Activated T-helper 1 cell treated with anti-CD3 and anti-CD28 coated beads, Interleukin-12 subunit alpha, Interleukin-12 subunit beta, Interleukin-2, Interleukin-4 antibody, amounts not matched to agents 30 ng/mL and 10 ng/mL and 1 ng/mL, durations not matched to agents 14 hours and 24 hours and 36 hours (primary cell): ENCODE measurements at regions not wholly inside any gene's neighbourhood (a gene's known extent, or its start where the extent isn't known, plus 50 kb on each side); places are given as distances from the start of the nearest gene placed in this dataset.
"Not testable (repeated sequence)": the region's sequence is repeated elsewhere in the genome, so short reads cannot be mapped to it uniquely, and the experiment has no call there.

ENCODE experiments used
- DNase-seq: peaks from one replicate; pipeline ENCODE4 v3.0.0; 2021; ENCODE audit warnings: low spot score
- H3K27ac Mint-ChIP-seq: one replicate; pipeline ENCODE4 v1.8.0; 2021; ENCODE audit warnings: mild to moderate bottlenecking, mixed read lengths
- H3K27me3 Mint-ChIP-seq: one replicate; pipeline ENCODE4 v1.8.0; 2022; ENCODE audit warnings: mild to moderate bottlenecking, moderate library complexity, mixed read lengths; ENCODE audit not compliant: insufficient read depth
- H3K36me3 Mint-ChIP-seq: one replicate; pipeline ENCODE4 v1.8.0; 2021; ENCODE audit warnings: low read depth, mixed read lengths
- H3K4me1 Mint-ChIP-seq: one replicate; pipeline ENCODE4 v1.8.0; 2021; ENCODE audit warnings: low read depth, mixed read lengths
- H3K4me3 Mint-ChIP-seq: one replicate; pipeline ENCODE4 v1.8.0; 2021; ENCODE audit warnings: mild to moderate bottlenecking, moderate library complexity, mixed read lengths
- H3K9me3 Mint-ChIP-seq: one replicate; pipeline ENCODE4 v1.8.0; 2021; ENCODE audit warnings: mixed read lengths
- intact Hi-C: fragments of 100-400 bp; cut with micrococcal nuclease; formaldehyde crosslinking; loops from one replicate; pipeline ENCODE4 v1.15.1; 2024

DNA sequence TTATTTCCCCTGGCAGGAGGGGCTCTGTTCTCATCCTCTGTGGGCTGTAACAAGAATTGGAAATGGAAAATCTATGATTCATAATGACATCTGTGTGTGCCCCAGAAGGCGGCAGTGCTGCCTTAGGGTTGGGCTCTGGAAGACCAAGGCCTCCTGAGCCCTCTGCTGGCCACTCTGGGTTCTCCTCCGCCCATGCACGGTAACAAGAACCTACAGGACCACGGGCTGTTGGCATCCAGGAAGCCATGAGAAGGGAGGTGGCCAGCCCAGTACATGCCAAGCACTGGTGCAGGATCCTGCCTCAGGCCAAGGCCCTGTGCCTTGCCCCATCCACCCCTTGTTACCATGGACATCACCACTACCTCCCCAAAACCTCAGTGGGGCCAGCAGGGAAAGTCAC, 454.2 kb downstream of the TP53TG3F start:
- not testable (repeated sequence) for H3K4me3 Mint-ChIP-seq

DNA sequence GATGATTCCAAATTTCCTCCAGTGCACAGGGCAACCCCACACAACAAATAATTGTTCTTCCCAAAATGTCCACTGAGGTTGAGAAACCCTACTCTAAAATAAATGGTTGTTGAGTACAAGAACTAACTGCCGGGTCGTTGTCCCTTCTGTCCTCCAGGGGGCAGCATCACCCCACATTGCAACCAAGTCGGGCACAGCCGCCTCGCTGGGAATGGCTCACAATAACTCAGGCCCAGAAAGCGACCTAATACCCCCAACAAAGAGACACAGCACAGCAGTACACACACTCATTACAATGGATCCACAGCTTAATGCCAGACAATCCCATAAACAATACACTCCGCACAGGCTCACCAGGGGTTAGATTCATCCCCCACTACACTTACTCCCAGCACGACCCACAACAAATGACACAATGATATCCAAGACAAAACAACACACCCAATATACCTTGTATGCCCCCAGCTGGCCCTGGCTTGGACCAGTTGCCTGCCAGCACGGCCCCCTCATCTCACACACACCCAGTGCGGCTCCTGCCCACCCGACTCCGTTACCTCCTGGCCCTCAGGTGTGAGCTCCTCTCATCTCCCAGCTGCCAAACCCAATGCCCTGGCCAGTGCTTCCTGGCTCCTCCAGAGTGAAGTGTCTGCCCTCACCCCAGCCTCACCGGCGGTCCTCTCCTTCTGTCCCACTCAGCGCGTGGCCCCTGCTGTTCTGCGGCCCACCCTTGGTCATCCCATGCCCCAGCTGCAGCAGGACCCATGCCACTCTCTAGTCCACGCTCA, 461.5 kb downstream of the TP53TG3F start:
- H3K4me3 Mint-ChIP-seq, DNase-seq, H3K9me3 Mint-ChIP-seq, H3K36me3 Mint-ChIP-seq, H3K27ac Mint-ChIP-seq, intact Hi-C loops, H3K4me1 Mint-ChIP-seq, H3K27me3 Mint-ChIP-seq: not testable (repeated sequence)

More for the DNA sequence above, 454.2 kb downstream of the TP53TG3F start:
- DNase-seq, H3K27ac Mint-ChIP-seq, H3K9me3 Mint-ChIP-seq, intact Hi-C loops, H3K27me3 Mint-ChIP-seq, H3K4me1 Mint-ChIP-seq, H3K36me3 Mint-ChIP-seq: not testable (repeated sequence)

DNA sequence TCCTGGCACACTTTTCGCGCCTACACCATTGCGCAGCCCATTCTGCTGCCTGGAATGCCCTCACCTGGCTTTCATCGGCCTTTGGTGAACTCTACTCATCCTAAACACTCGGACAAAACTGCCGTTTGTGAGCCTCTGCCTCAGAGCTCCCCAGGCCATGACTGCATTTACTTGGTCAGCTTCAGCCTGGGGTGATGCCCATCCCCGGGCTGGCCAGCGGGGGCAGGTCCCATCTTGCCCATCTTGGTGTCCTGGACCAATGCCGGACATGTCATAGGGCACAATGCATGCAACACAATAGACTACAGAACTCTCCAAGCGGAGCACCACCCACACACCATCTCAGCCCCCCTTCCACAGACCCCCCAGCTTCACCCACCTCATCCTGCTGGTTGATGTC, 463.5 kb downstream of the TP53TG3F start:
- intact Hi-C loops, H3K36me3 Mint-ChIP-seq, H3K27me3 Mint-ChIP-seq, DNase-seq, H3K4me1 Mint-ChIP-seq, H3K27ac Mint-ChIP-seq, H3K4me3 Mint-ChIP-seq, H3K9me3 Mint-ChIP-seq: not testable (repeated sequence)

DNA sequence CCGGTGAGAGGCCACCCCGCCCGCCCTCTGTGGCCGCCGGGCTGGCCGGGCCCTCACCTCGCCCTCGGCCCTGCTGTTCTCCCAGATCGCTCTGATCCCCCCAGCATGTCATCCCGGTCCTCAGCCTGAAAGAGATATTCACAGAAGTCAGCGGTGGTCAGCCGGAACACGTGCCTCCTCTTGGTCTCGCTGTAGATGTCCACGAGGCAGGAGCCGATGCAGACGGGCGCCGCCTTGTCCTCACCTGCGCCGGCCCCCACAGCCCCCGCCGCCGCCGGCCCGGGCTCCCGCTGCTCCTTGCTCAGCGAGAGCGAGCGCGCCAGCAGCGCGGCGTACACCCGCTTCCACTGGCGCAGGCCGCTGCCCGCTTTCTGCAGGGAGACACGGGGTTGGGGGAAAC, 468.6 kb downstream of the TP53TG3F start:
- DNase-seq, H3K27me3 Mint-ChIP-seq, H3K36me3 Mint-ChIP-seq, intact Hi-C loops, H3K4me1 Mint-ChIP-seq, H3K27ac Mint-ChIP-seq, H3K4me3 Mint-ChIP-seq, H3K9me3 Mint-ChIP-seq: not testable (repeated sequence)

DNA sequence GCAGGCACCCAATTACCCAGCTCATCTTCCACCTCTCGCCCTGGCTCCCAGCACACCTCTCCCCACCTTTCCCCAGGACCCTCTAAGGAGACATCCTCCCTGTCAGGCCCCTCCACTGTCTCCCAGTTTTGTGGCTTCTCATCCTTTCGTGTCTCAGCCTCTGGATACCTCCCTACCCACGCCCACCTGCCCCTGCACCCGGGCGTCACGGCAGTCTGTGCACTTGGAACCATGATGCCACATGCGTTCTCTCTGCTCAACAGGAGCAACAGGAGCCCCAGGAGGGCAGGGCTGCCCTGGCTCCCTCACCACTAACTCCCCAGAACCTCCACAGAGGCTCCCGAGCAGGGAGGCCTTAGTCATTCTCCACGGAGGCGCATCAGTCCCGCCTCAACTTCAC, 472.8 kb downstream of the TP53TG3F start:
- H3K27me3 Mint-ChIP-seq, H3K4me3 Mint-ChIP-seq, H3K36me3 Mint-ChIP-seq, H3K27ac Mint-ChIP-seq, intact Hi-C loops, DNase-seq, H3K4me1 Mint-ChIP-seq, H3K9me3 Mint-ChIP-seq: not testable (repeated sequence)

DNA sequence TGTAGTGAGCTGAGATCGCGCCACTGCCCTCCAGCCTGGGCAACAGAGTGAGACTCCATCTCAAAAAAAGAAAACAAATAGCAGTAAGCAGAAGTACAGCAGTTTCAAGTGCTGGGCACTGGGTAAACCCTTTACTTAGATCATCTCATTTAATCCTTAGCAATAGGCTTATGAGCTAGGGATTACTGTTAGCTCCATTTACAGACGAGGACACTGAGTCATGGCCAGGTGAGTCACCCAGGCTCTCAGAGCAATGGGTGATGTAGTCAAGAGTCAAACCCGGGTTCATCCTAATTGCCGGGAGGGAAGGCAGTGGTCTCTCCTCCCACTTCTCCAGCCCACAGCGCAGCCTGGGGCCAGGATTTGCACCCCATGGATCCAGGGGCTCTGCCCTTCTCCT, 473.6 kb downstream of the TP53TG3F start:
- intact Hi-C loops, H3K27me3 Mint-ChIP-seq, H3K36me3 Mint-ChIP-seq, DNase-seq, H3K27ac Mint-ChIP-seq, H3K4me1 Mint-ChIP-seq, H3K4me3 Mint-ChIP-seq, H3K9me3 Mint-ChIP-seq: not testable (repeated sequence)

DNA sequence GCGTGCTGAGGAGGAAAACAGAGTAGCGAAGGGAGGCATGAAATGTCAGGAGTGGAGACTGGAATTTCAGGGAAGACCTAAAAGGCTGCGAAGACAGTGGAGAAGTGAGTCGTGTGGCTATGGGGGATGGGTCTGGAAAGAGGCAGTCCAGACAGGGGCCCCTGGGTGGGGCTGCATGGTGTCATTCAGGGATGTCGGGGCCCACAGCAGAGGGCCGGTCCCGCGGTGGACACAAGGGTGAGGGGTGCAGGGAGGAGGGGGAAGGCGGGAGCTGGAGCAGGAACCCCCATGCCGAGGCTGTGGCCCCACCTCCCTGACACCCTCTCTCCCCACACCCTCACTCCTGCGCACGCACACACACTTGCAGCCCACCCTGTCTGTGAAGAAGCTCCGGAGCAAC, 476.4 kb downstream of the TP53TG3F start:
- H3K9me3 Mint-ChIP-seq, intact Hi-C loops, H3K27ac Mint-ChIP-seq, H3K36me3 Mint-ChIP-seq, DNase-seq, H3K4me3 Mint-ChIP-seq, H3K27me3 Mint-ChIP-seq, H3K4me1 Mint-ChIP-seq: not testable (repeated sequence)

DNA sequence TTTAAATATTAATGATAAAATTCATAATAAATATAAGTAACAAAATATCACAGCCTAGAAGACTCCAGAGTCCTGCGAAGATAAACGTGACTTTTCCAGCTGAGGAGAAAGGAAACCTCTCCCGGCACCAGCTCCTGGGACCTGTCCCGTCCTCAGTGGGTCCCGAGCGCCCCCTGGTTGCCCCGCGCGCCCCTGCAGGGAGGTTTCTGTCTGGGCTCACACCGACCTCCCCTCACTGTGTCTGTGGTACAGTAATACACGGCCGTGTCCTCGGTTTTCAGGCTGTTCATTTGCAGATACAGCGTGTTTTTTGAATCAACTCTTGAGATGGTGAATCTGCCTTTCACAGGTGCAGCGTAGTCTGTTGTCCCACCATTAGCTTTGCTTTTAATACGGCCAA, 478.7 kb downstream of the TP53TG3F start:
- intact Hi-C loops: not testable (repeated sequence)

DNA sequence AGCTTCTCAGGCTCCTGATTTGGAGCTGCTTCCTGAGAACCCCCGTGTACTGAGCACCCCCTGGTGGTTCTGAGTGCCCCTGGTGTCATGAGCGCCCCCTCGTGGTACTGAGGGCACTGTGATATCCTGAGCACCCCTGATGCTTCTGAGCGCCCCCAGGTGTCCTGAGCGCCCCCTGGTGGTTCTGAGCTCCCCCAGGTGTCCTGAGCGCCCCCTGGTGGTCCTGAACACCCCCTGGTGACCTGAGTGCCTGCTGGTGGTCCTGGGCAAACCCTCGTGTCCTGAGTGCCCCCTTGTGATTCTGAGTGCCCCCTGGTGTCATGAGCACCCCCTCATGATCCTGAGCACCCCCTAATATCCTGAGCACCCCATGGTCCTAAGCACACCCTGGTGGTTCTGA, 502.1 kb downstream of the TP53TG3F start:
- H3K9me3 Mint-ChIP-seq, H3K4me1 Mint-ChIP-seq, H3K27ac Mint-ChIP-seq, intact Hi-C loops, DNase-seq, H3K4me3 Mint-ChIP-seq, H3K27me3 Mint-ChIP-seq, H3K36me3 Mint-ChIP-seq: not testable (repeated sequence)

More for the DNA sequence above, 478.7 kb downstream of the TP53TG3F start:
- H3K9me3 Mint-ChIP-seq, H3K4me1 Mint-ChIP-seq, H3K36me3 Mint-ChIP-seq, H3K4me3 Mint-ChIP-seq, DNase-seq, H3K27me3 Mint-ChIP-seq, H3K27ac Mint-ChIP-seq: not testable (repeated sequence)

DNA sequence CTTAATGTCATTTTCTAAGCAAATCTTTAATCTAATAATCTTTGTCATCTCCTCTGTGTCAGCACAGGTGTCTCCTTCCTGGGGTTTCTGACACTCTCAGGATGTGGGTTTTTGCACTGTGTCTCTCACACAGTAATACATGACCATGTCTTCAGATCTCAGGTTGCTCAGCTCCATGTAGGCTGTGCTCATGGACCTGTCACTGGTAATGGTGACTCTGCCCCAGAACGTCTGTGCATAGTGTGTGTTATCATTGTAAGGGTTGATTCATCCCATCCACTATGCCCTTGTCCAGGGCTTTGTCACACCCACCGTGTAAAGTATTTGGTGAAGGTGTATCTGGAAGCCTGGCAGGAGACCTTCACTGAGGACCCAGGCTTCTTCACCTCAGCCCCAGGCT, 506.1 kb downstream of the TP53TG3F start:
- DNase-seq, intact Hi-C loops, H3K4me1 Mint-ChIP-seq, H3K4me3 Mint-ChIP-seq, H3K27ac Mint-ChIP-seq, H3K27me3 Mint-ChIP-seq, H3K36me3 Mint-ChIP-seq, H3K9me3 Mint-ChIP-seq: not testable (repeated sequence)

DNA sequence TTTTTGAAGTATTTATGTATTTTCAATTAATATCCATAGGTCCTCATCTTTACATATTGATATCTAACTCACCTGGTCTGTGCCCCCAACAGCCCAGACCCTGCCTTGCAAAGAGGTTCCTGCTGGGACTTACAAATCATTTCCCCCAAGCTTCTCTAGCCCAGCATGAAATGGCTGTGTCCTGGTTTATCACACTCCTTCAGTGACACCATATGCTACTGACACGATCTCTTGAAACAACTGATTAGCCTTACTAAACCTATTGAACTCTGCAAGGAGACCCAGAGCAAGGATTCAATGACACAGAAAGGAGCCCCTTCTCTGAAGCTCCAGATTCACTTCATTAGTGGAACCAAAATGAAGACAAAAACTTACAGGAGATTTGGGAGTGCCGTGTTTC, 507.4 kb downstream of the TP53TG3F start:
- H3K4me3 Mint-ChIP-seq, intact Hi-C loops, H3K4me1 Mint-ChIP-seq, H3K27me3 Mint-ChIP-seq, DNase-seq, H3K27ac Mint-ChIP-seq, H3K36me3 Mint-ChIP-seq, H3K9me3 Mint-ChIP-seq: not testable (repeated sequence)

DNA sequence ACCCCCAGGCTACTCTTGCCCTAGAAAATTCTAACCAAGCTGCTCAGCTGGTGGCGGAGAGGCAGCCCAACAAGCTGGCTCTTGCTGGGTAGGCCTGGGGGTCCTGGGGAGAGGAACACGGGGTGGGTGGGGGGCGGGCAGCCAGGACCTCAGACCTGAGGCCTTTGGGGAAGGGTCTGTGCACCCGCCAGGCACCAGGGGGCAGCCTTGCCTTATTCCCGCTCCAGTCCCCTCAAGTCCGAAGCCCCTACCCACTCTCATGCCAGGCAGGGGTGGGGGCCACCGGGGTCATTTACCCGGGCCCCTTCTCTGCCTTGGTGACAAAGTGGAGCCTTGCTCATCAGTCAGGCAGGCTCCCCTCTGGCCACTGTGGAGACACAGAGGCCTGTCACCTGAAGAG, 515.1 kb downstream of the TP53TG3F start:
- H3K27ac Mint-ChIP-seq, H3K27me3 Mint-ChIP-seq, intact Hi-C loops, DNase-seq, H3K4me3 Mint-ChIP-seq, H3K9me3 Mint-ChIP-seq, H3K4me1 Mint-ChIP-seq, H3K36me3 Mint-ChIP-seq: not testable (repeated sequence)

DNA sequence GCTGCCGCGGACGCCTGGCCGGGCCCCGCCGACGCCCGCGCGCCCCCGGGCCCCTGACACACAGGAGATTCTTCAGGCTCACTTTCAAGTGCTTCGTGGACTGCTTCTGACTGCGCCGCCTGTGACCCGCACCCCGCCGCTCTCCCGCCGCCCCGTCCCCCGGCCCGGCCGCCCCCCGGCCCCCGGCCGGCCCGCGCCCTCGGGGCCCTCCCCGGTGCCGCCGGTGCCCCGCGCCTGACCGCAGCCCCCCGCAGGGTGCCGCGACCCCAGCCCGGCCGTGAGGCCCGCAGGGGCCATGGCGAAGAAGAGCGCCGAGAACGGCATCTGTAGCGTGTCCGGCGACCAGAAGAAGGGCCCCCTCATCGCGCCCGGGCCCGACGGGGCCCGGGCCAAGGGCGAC, 516.3 kb downstream of the TP53TG3F start:
- intact Hi-C loops, H3K4me1 Mint-ChIP-seq, DNase-seq, H3K27me3 Mint-ChIP-seq, H3K36me3 Mint-ChIP-seq, H3K9me3 Mint-ChIP-seq, H3K4me3 Mint-ChIP-seq, H3K27ac Mint-ChIP-seq: not testable (repeated sequence)

DNA sequence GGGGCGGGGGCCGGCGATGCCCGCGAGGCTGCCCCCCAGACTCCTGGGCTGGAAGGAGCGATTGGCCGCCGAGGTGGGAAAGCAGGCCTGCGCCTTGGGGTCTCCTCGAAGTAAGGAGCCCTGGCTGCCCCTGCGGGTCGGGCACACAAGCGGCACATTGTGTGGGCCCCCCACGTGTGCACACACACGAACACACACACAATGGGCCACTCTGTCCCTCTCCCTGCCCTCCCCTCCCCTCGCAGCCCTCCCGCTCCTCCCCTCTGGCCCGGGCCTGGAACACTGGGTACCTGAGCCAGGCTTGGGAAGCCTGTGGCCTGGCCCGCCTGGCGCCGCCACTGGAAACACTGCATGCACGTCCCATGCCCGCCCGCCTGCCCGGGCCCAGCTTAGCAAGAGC, 517.1 kb downstream of the TP53TG3F start:
- DNase-seq, H3K27me3 Mint-ChIP-seq, intact Hi-C loops, H3K4me1 Mint-ChIP-seq, H3K9me3 Mint-ChIP-seq, H3K4me3 Mint-ChIP-seq, H3K27ac Mint-ChIP-seq, H3K36me3 Mint-ChIP-seq: not testable (repeated sequence)
